GM23248 (cell line): ENCODE measurements at regions not wholly inside any gene's neighbourhood (a gene's known extent, or its start where the extent isn't known, plus 50 kb on each side); places are given as distances from the start of the nearest gene placed in this dataset.

ENCODE experiments used
- DNase-seq: peaks from one replicate; pipeline ENCODE4 v3.0.0-alpha.2; 2015
- H2AFZ ChIP-seq: fragments of 200-600 bp; sonication (generic); 2 replicates; pipeline ENCODE4 v1.6.1; 2016; ENCODE audit warnings: antibody characterized with exemption
- H3F3A ChIP-seq: fragments of 200-600 bp; sonication (generic); 2 replicates; pipeline ENCODE4 v1.6.1; 2016; ENCODE audit warnings: mild to moderate bottlenecking, antibody characterized with exemption, mixed run types; ENCODE audit not compliant: insufficient read depth
- H3K27ac ChIP-seq: fragments of 200-600 bp; sonication (generic); 2 replicates; pipeline ENCODE4 v1.5.1; 2016; ENCODE audit warnings: mild to moderate bottlenecking
- H3K27me3 ChIP-seq: fragments of 200-600 bp; sonication (generic); replicated peaks from 2 replicates; pipeline ENCODE4 v1.6.1; 2016; ENCODE audit warnings: mild to moderate bottlenecking; ENCODE audit not compliant: insufficient read depth
- H3K36me3 ChIP-seq: fragments of 200-600 bp; sonication (generic); 2 replicates; pipeline ENCODE4 v1.6.1; 2016; ENCODE audit warnings: low read depth, mild to moderate bottlenecking
- H3K4me1 ChIP-seq: fragments of 200-600 bp; sonication (generic); 2 replicates; pipeline ENCODE4 v1.6.1; 2016; ENCODE audit warnings: mild to moderate bottlenecking; ENCODE audit not compliant: insufficient read depth
- H3K4me2 ChIP-seq: fragments of 200-600 bp; sonication (generic); one replicate; pipeline ENCODE4 v1.6.1; 2016; ENCODE audit warnings: mild to moderate bottlenecking; ENCODE audit not compliant: unreplicated experiment
- H3K4me3 ChIP-seq: fragments of 200-600 bp; sonication (generic); 2 replicates; pipeline ENCODE4 v1.5.1; 2016; ENCODE audit warnings: mild to moderate bottlenecking
- H3K79me2 ChIP-seq: fragments of 200-600 bp; sonication (generic); 2 replicates; pipeline ENCODE4 v1.6.1; 2016; ENCODE audit warnings: mild to moderate bottlenecking; ENCODE audit not compliant: insufficient read depth
- H3K9ac ChIP-seq: fragments of 200-600 bp; sonication (generic); 2 replicates; pipeline ENCODE4 v1.6.1; 2016; ENCODE audit warnings: mild to moderate bottlenecking
- H3K9me2 ChIP-seq: fragments of 200-600 bp; sonication (generic); 2 replicates; pipeline ENCODE4 v1.6.1; 2016; ENCODE audit warnings: mixed run types, mild to moderate bottlenecking, moderate library complexity; ENCODE audit not compliant: insufficient read depth
- H3K9me3 ChIP-seq: fragments of 200-600 bp; sonication (generic); one replicate; pipeline ENCODE4 v1.6.1; 2017; ENCODE audit warnings: low read depth
- H4K20me1 ChIP-seq: fragments of 200-600 bp; sonication (generic); 2 replicates; pipeline ENCODE4 v1.6.0; 2016; ENCODE audit not compliant: insufficient read depth
- EZH2 ChIP-seq: fragments of 200-600 bp; sonication (generic); IDR thresholded peaks from 2 replicates; pipeline ENCODE4 v1.6.1; 2018; ENCODE audit warnings: antibody characterized with exemption, mild to moderate bottlenecking; ENCODE audit not compliant: insufficient read depth, poor library complexity, severe bottlenecking
- EZH2phosphoT487 ChIP-seq: fragments of 200-600 bp; sonication (generic); IDR thresholded peaks from 2 replicates; pipeline ENCODE4 v1.6.1; 2018; ENCODE audit warnings: antibody characterized with exemption, moderate library complexity, mild to moderate bottlenecking, low read depth; ENCODE audit not compliant: insufficient read depth
- WGBS, 2 experiments: methylation state at CpG; one replicate each; pipeline ENCODE4 v1.1.6; 2015 to 2017; ENCODE audit warnings: low lambda C conversion rate in 2 of 2, low coverage in 1 of 2; ENCODE audit errors: missing lambda C conversion rate in 2 of 2; 5-methylcytosine and 5-hydroxymethylcytosine counted together
- in situ Hi-C: fragments of 300-500 bp; cut with MboI; formaldehyde crosslinking; loops from 2 replicates; pipeline ENCODE4 v1.15.0; 2020

DNA sequence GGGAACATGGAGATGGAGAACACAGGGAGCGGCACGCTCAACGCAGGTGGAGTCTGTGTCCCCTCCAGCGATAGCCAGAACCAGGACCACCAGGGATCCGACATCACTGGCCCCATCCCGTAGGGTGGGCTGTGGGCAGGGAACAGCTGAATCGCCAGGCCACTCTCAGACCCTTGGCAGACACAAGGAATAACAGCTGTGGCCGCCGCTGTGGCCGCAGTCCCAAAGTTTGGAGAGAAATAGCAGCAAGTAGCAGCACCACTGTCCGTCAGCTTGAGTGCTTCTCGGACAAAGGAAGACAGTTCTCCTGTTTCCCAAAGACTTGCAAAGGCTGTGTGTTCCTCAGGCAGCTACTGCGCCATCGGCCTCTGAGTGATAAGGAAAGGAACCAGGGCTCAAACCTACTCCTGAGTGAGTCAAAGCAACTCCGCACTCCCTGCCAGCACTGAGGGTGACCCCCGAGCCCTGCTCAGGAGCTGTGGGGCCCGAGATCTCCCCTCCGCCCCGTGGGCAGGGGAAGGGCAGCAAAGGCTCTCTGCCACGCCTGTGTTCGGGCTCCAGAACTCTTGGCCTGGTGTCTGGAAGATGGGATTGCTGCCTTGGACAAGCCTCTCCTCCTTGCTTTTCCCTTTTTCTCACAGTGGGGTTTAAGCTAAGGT, 82.3 kb upstream of the FAM20C start:
- no peaks in the 10 kb centered on the region for H3K27me3 ChIP-seq
- in situ Hi-C loops, result no loop called here
- H3K4me2 ChIP-seq, result no peak overlapping the region
- H3K4me1 ChIP-seq, result peaks cover under 1% of the 10 kb centered on the region; the same call in 1 of the 2 replicates
- H3K4me3 ChIP-seq, result no peak overlapping the region
- no peak overlapping the region for H3K27ac ChIP-seq
- no peaks in the 10 kb centered on the region for H3K36me3 ChIP-seq
- H2AFZ ChIP-seq, result no peak overlapping the region
- no peak overlapping the region for H3K9ac ChIP-seq
- H3K9me2 ChIP-seq, result no peaks in the 10 kb centered on the region
- H3K9me3 ChIP-seq, result no peaks in the 10 kb centered on the region
- TF ChIP-seq EZH2 (no peak), EZH2phosphoT487 (no peak)
- DNase-seq, result no peak
- WGBS, 2 experiments, result 81 to 83% methylated on average over 20 to 21 of the region's 21 CpGs
- H3K79me2 ChIP-seq, result no peaks in the 10 kb centered on the region
- no peaks in the 10 kb centered on the region for H3F3A ChIP-seq
- H4K20me1 ChIP-seq, result no peaks in the 10 kb centered on the region

DNA sequence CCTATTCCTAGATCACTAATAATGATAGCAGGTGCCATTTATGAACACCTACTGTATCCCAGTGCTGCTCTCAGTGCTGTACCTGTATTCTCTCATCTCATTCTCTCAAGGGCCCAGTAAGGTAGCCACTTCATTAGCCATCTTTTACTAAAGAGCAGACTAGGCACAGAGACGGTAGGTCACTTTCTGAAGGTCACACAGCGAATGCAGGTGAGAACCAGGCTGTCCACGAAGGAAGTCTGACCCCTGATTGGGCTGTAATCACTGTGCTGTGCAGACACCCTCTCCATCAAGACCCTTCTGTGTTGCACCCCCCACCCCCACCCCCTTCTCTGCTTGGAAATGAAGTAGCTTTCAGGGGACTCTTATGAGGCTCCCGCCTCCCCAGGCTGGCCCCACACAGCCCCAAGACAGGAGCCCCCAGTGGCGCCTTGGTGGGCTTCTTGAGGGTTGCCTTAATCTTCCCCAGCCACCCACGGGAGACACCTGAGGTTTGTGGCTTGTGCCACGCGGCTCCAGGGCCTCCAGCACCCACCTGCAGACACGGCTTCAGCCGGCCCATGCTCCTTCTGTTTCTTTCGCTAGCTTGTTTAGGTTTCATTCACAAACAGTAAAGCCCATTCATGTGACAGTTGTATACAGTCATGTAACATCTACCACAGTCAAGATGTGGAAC, 81.7 kb upstream of the FAM20C start:
- no peaks in the 10 kb centered on the region for H3K9me3 ChIP-seq
- no peak for TF ChIP-seq EZH2
- TF ChIP-seq EZH2phosphoT487, result no peak
- no peak for DNase-seq
- no peak overlapping the region for H3K27ac ChIP-seq
- H2AFZ ChIP-seq, result no peak overlapping the region
- no peak overlapping the region for H3K4me3 ChIP-seq
- H4K20me1 ChIP-seq, result no peaks in the 10 kb centered on the region
- no peaks in the 10 kb centered on the region for H3K9me2 ChIP-seq
- H3K4me1 ChIP-seq, result peaks cover 7% of the 10 kb centered on the region
- no peaks in the 10 kb centered on the region for H3K36me3 ChIP-seq
- in situ Hi-C loops, result no loop called here
- H3K79me2 ChIP-seq, result no peaks in the 10 kb centered on the region
- H3K27me3 ChIP-seq, result no peaks in the 10 kb centered on the region
- no peak overlapping the region for H3K9ac ChIP-seq
- no peak overlapping the region for H3K4me2 ChIP-seq
- 73 to 76% methylated on average over 11 of the region's 11 CpGs for WGBS, 2 experiments
- no peaks in the 10 kb centered on the region for H3F3A ChIP-seq

DNA sequence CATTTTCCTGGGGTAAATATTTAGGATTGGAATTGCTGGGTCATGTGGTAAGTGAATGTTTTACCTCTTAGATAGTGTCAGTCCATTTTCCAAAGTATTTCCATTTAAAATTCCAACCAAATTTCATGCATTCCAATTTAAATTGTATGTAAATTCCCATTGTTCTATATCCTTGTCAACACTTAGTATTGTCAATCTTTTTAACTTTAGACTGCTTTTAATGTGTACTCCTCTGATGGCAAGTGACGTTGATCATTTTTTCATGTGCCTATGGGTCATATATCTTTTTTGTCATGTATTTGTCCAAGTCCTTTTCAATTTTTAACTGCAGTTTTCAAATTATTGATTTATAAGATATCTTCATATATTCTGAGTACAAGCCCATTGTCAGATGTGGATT, 80.8 kb upstream of the FAM20C start:
- TF ChIP-seq EZH2 (no peak), EZH2phosphoT487 (no peak)
- Histone ChIP-seq H3K9me3 (no peaks in the 10 kb centered on the region), H3K9ac (no peak overlapping the region), H3K79me2 (no peaks in the 10 kb centered on the region), H3K4me2 (no peak overlapping the region), H3F3A (no peaks in the 10 kb centered on the region), H3K4me1 (peaks cover 10% of the 10 kb centered on the region), H3K9me2 (no peaks in the 10 kb centered on the region), H3K4me3 (no peak overlapping the region), H4K20me1 (no peaks in the 10 kb centered on the region), H3K36me3 (no peaks in the 10 kb centered on the region), H3K27ac (no peak overlapping the region), H3K27me3 (no peaks in the 10 kb centered on the region), H2AFZ (no peak overlapping the region)
- in situ Hi-C loops, result no loop called here
- WGBS, 2 experiments, result 63 to 83% methylated on average over 1 of the region's 1 CpG
- no peak for DNase-seq

DNA sequence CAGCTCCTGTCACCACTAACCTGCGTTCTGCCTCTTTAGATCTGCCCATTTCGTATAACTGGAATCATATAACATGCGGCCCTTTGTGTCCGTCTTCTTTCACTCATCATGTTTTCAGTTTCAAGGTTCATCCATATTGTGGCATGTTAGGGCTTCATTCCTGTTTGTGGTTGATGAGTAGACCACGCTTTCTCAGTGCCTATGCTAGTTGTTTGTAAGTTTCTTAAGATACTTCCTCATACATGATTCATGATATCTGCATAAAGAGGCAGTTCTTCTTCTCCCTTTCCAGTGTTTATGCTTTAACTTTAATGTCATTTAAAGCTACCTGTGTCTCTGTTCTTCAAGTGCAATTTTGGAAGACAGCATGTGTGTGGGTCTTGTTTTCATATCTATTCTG, 79.5 kb upstream of the FAM20C start:
- H3K9me3 ChIP-seq, result no peaks in the 10 kb centered on the region
- H3K9me2 ChIP-seq, result no peaks in the 10 kb centered on the region
- TF ChIP-seq EZH2phosphoT487 (no peak), EZH2 (no peak)
- H3K27me3 ChIP-seq, result no peaks in the 10 kb centered on the region
- no peak overlapping the region for H2AFZ ChIP-seq
- no peaks in the 10 kb centered on the region for H3K79me2 ChIP-seq
- no peaks in the 10 kb centered on the region for H3F3A ChIP-seq
- in situ Hi-C loops, result no loop called here
- no peak overlapping the region for H3K4me3 ChIP-seq
- no peak overlapping the region for H3K27ac ChIP-seq
- WGBS, 2 experiments, result 88 to 95% methylated on average over 5 of the region's 5 CpGs
- DNase-seq, result no peak
- H3K4me2 ChIP-seq, result no peak overlapping the region
- peaks cover 10% of the 10 kb centered on the region for H3K4me1 ChIP-seq
- H4K20me1 ChIP-seq, result no peaks in the 10 kb centered on the region
- no peak overlapping the region for H3K9ac ChIP-seq
- H3K36me3 ChIP-seq, result no peaks in the 10 kb centered on the region
